SK-N-SH treated with all-trans-retinoic acid at 6 μM for 48 hours (cell line): ENCODE measurements at regions not wholly inside any gene's neighbourhood (a gene's known extent, or its start where the extent isn't known, plus 50 kb on each side); places are given as distances from the start of the nearest gene placed in this dataset.

ENCODE experiments used
- ARNTL ChIP-seq: fragments of 450-650 bp; formaldehyde crosslinking; IDR thresholded peaks from 2 replicates; pipeline ENCODE4 v1.5.0; 2020; ENCODE audit warnings: low read depth, mild to moderate bottlenecking, moderate library complexity, borderline replicate concordance
- BACH2 ChIP-seq: fragments of 250-450 bp; sonication (Bioruptor Pico); IDR thresholded peaks from 2 replicates; pipeline ENCODE4 v1.9.0; 2021; ENCODE audit warnings: mild to moderate bottlenecking, borderline replicate concordance
- OSR1 ChIP-seq: fragments of 250-450 bp; sonication (Bioruptor Pico); IDR thresholded peaks from 2 replicates; pipeline ENCODE4 v1.8.0; 2022; ENCODE audit warnings: moderate library complexity, mild to moderate bottlenecking, inconsistent platforms
- PATZ1 ChIP-seq: fragments of 250-450 bp; sonication (Bioruptor Pico); IDR thresholded peaks from 2 replicates; pipeline ENCODE4 v1.8.0; 2020; ENCODE audit warnings: mild to moderate bottlenecking, moderate library complexity, borderline replicate concordance
- RARB ChIP-seq: fragments of 250-450 bp; sonication (Bioruptor Pico); IDR thresholded peaks from 2 replicates; pipeline ENCODE4 v1.8.0; 2021; ENCODE audit warnings: mild to moderate bottlenecking, moderate library complexity
- TSHZ2 ChIP-seq: fragments of 250-450 bp; sonication (Bioruptor Pico); IDR thresholded peaks from 2 replicates; pipeline ENCODE4 v1.5.0; 2020; ENCODE audit warnings: mild to moderate bottlenecking, moderate library complexity
- ZC3H10 ChIP-seq: fragments of 250-450 bp; sonication (Bioruptor Pico); IDR thresholded peaks from 2 replicates; pipeline ENCODE4 v1.5.1; 2021; ENCODE audit warnings: mild to moderate bottlenecking, moderate library complexity
- TF ChIP-seq, protein P1 (sequence below): fragments of 250-450 bp; sonication (Bioruptor Pico); IDR thresholded peaks from 2 replicates; pipeline ENCODE4 v1.5.1; 2021; ENCODE audit warnings: mild to moderate bottlenecking, moderate library complexity
- TF ChIP-seq, protein P2 (sequence below): fragments of 250-450 bp; sonication (Bioruptor Pico); IDR thresholded peaks from 2 replicates; pipeline ENCODE4 v1.5.1; 2020; ENCODE audit warnings: low read depth, mild to moderate bottlenecking, moderate library complexity

- TF ChIP-seq RARB (CRISPR knock-in tag), result no peak
- no peak for TF ChIP-seq OSR1 (CRISPR knock-in tag)
- TF ChIP-seq, protein P1, sequence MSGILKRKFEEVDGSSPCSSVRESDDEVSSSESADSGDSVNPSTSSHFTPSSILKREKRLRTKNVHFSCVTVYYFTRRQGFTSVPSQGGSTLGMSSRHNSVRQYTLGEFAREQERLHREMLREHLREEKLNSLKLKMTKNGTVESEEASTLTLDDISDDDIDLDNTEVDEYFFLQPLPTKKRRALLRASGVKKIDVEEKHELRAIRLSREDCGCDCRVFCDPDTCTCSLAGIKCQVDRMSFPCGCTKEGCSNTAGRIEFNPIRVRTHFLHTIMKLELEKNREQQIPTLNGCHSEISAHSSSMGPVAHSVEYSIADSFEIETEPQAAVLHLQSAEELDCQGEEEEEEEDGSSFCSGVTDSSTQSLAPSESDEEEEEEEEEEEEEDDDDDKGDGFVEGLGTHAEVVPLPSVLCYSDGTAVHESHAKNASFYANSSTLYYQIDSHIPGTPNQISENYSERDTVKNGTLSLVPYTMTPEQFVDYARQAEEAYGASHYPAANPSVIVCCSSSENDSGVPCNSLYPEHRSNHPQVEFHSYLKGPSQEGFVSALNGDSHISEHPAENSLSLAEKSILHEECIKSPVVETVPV (CRISPR knock-in tag), result no peak
- no peak for TF ChIP-seq PATZ1 (CRISPR knock-in tag)
- TF ChIP-seq TSHZ2 (CRISPR knock-in tag), result no peak
- no peak for TF ChIP-seq ARNTL (CRISPR knock-in tag)
- TF ChIP-seq BACH2 (CRISPR knock-in tag), result no peak
- TF ChIP-seq, protein P2, sequence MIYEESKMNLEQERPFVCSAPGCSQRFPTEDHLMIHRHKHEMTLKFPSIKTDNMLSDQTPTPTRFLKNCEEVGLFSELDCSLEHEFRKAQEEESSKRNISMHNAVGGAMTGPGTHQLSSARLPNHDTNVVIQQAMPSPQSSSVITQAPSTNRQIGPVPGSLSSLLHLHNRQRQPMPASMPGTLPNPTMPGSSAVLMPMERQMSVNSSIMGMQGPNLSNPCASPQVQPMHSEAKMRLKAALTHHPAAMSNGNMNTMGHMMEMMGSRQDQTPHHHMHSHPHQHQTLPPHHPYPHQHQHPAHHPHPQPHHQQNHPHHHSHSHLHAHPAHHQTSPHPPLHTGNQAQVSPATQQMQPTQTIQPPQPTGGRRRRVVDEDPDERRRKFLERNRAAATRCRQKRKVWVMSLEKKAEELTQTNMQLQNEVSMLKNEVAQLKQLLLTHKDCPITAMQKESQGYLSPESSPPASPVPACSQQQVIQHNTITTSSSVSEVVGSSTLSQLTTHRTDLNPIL (CRISPR knock-in tag), result no peak
- no peak for TF ChIP-seq ZC3H10
Measured at GRCh38 chr5:34525761-34526160, 130.4 kb upstream of the RAI14 start.
